Stomach (tissue), 8 donors: ENCODE measurements at regions not wholly inside any gene's neighbourhood (a gene's known extent, or its start where the extent isn't known, plus 50 kb on each side); places are given as distances from the start of the nearest gene placed in this dataset.

ENCODE experiments used
- DNase-seq, 2 donors: peaks; one replicate each; pipeline versions ENCODE4 v3.0.0 to v3.0.0-alpha.2; 2013 to 2019
- H3K27ac ChIP-seq, 5 donors: fragments of 200-600 bp in 4 of 5; sonication (generic) in 4 of 5; one replicate each; pipeline ENCODE4 v1.5.1; 2013 to 2019; ENCODE audit warnings: mild to moderate bottlenecking in 1 of 5, moderate library complexity in 1 of 5
- H3K27me3 ChIP-seq, 3 donors: fragments of 200-600 bp; sonication (generic); one replicate each; pipeline ENCODE4 v1.5.1; 2017 to 2019; ENCODE audit warnings: mixed run types in 1 of 3
- H3K36me3 ChIP-seq, 4 donors: fragments of 200-600 bp; sonication (generic); 1 replicate in 3 of 4; 2 replicates in 1 of 4; pipeline ENCODE4 v1.5.1; 2016 to 2019
- H3K4me1 ChIP-seq, 4 donors: fragments of 200-600 bp; sonication (generic); one replicate each; pipeline ENCODE4 v1.5.1; 2016 to 2019
- H3K4me3 ChIP-seq, 4 donors: fragments of 200-600 bp; sonication (generic) in 3 of 4; one replicate each; pipeline ENCODE4 v1.5.1; 2016 to 2019; ENCODE audit warnings: mild to moderate bottlenecking in 1 of 4
- H3K9me3 ChIP-seq, 4 donors: fragments of 200-600 bp; sonication (generic); one replicate each; pipeline ENCODE4 v1.5.1; 2016 to 2019
- CTCF ChIP-seq, 7 experiments: fragments of 450-650 bp in 4 of 7; fragments of 200-600 bp in 3 of 7; sonication (generic) in 3 of 7; IDR thresholded peaks; one replicate each; pipeline ENCODE4 v1.5.1; 2016 to 2019; ENCODE audit warnings: antibody characterized with exemption in 7 of 7, control low read depth in 2 of 7, mild to moderate bottlenecking in 1 of 7
- EP300 ChIP-seq: sonication (generic); formaldehyde crosslinking; IDR thresholded peaks from one replicate; pipeline ENCODE4 v1.6.1; 2017; ENCODE audit warnings: antibody characterized with exemption
- POLR2A ChIP-seq, 4 donors: fragments of 450-650 bp; IDR thresholded peaks; one replicate each; pipeline ENCODE4 v1.6.1; 2016; ENCODE audit warnings: antibody characterized with exemption in 4 of 4, control low read depth in 2 of 4, mild to moderate bottlenecking in 1 of 4, moderate library complexity in 1 of 4
- POLR2AphosphoS5 ChIP-seq, 3 donors: sonication (generic); formaldehyde crosslinking; IDR thresholded peaks; one replicate each; pipeline ENCODE4 v1.6.1; 2016; ENCODE audit warnings: antibody characterized with exemption in 3 of 3
- WGBS, 5 donors: extraction: QIAGEN DNeasy Blood & Tissue Kit in 3 of 5; methylation state at CpG; one replicate each; pipeline versions ENCODE4 v1.1.5 to v1.1.7; 2013 to 2018; 5-methylcytosine and 5-hydroxymethylcytosine counted together
- intact Hi-C: fragments of 100-400 bp; cut with DNase I; formaldehyde crosslinking; loops from one replicate; pipeline ENCODE4 v1.15.1; 2023; ENCODE audit warnings: low total_unique reads
- donor health status: healthy with polysubstance abuse.
- donor health status: Bipolar disorder and iron deficiency.
- donor health status: healthy.

- intact Hi-C loops: no loop called here
- TF ChIP-seq EP300: no peak
- TF ChIP-seq POLR2A (IDR thresholded peaks at IDR 0.05): no peak
- TF ChIP-seq POLR2AphosphoS5 (IDR thresholded peaks at IDR 0.05): no peak
- no peak for TF ChIP-seq CTCF (IDR thresholded peaks at IDR 0.05)
Measured at GRCh38 chr3:36227980-36228379, 152.3 kb upstream of the STAC start.

GRCh38 chr3:36229496-36229895 is 150.8 kb upstream of the STAC start:
- Histone ChIP-seq H3K36me3 (no peaks in the 10 kb centered on the region), H3K9me3 (peaks cover 0 to 4% (median 0%) of the 10 kb centered on the region in 4 donors), H3K27me3 (no peaks in the 10 kb centered on the region), H3K4me1 (no peaks in the 10 kb centered on the region), H3K4me3 (no peak overlapping the region), H3K27ac (no peak overlapping the region)
- no peak for DNase-seq
- TF ChIP-seq EP300 (no peak), POLR2A (IDR thresholded peaks at IDR 0.05) (no peak), POLR2AphosphoS5 (IDR thresholded peaks at IDR 0.05) (no peak), CTCF (IDR thresholded peaks at IDR 0.05) (no peak)
- 82 to 94% (median 90%) methylated on average over 1 of the region's 1 CpG for WGBS, 5 donors
- intact Hi-C loops: no loop called here

More at GRCh38 chr3:36227980-36228379, 152.3 kb upstream of the STAC start:
- WGBS, 5 donors: 15 to 31% (median 20%) methylated on average over 4 of the region's 4 CpGs
- Histone ChIP-seq H3K9me3 (peaks cover 0 to 6% (median 2%) of the 10 kb centered on the region in 4 donors), H3K27me3 (no peaks in the 10 kb centered on the region), H3K27ac (no peak overlapping the region), H3K4me1 (no peaks in the 10 kb centered on the region), H3K4me3 (no peak overlapping the region), H3K36me3 (no peaks in the 10 kb centered on the region)
- peak in 1 of 2 donors; percentile 5 for DNase-seq

GRCh38 chr3:36232797-36233489 is 147.4 kb upstream of the STAC start:
- Histone ChIP-seq H3K9me3 (peaks cover 0 to 21% (median 7%) of the 10 kb centered on the region in 4 donors), H3K27ac (no peak overlapping the region), H3K4me3 (no peak overlapping the region), H3K27me3 (no peaks in the 10 kb centered on the region), H3K36me3 (no peaks in the 10 kb centered on the region), H3K4me1 (no peaks in the 10 kb centered on the region)
- no peak for DNase-seq
- intact Hi-C loops: no loop called here
- no peak for TF ChIP-seq POLR2A (IDR thresholded peaks at IDR 0.05)
- TF ChIP-seq CTCF (IDR thresholded peaks at IDR 0.05): no peak
- TF ChIP-seq EP300: no peak
- TF ChIP-seq POLR2AphosphoS5 (IDR thresholded peaks at IDR 0.05): no peak

GRCh38 chr3:36244728-36245127 is 135.6 kb upstream of the STAC start:
- Histone ChIP-seq H3K4me1 (no peaks in the 10 kb centered on the region), H3K9me3 (peaks cover 0 to 7% (median under 1%) of the 10 kb centered on the region in 4 donors), H3K27ac (no peak overlapping the region), H3K27me3 (no peaks in the 10 kb centered on the region), H3K4me3 (no peak overlapping the region), H3K36me3 (no peaks in the 10 kb centered on the region)
- TF ChIP-seq POLR2A (IDR thresholded peaks at IDR 0.05) (no peak), CTCF (IDR thresholded peaks at IDR 0.05) (no peak), EP300 (no peak), POLR2AphosphoS5 (IDR thresholded peaks at IDR 0.05) (no peak)
- DNase-seq: no peak
- intact Hi-C loops: no loop called here
- 83 to 93% (median 86%) methylated on average over 1 of the region's 1 CpG for WGBS, 5 donors
